NCI-H1092 treated with DMSO at 0.1 percent for 48 hours (cell line): ENCODE measurements at regions not wholly inside any gene's neighbourhood (a gene's known extent, or its start where the extent isn't known, plus 50 kb on each side); places are given as distances from the start of the nearest gene placed in this dataset.

Experiments
- DNase-seq: peaks from one replicate; lab custom pipeline; 2025; lab: John Stamatoyannopoulos, UW

DNA sequence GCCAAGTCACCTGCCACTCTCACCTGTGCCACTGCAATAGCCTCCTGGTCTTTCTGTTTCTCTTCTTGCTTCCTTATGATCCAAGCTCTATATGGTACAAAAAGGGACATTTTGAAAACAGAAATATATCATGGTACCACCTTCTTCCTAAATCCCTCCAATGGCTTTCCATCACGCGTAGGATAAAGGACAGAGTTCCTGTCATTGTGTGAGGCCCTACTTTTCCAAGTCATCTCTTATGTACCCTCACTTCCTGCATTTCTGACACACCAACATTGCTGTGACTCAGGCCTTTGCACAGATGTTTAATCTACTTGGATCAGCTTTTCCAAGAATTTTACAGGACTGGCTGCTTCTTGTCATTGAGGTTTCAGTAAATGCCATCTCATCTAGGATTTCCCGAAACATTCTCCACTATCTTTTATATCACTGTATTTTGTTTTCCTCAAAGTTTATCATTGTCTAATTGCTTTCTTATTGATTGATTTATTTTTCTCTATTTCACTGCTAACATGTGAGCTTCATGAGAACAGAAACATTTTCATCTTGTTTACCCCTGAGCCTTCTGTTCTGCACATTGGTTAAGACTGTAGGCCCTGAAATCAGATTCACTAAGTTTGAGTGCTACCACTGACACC is 426.1 kb upstream of the FANCL start:
- no peak for DNase-seq

GRCh38 chr2:58666323-58666970 is 425.3 kb upstream of the FANCL start:
- no peak for DNase-seq

DNA sequence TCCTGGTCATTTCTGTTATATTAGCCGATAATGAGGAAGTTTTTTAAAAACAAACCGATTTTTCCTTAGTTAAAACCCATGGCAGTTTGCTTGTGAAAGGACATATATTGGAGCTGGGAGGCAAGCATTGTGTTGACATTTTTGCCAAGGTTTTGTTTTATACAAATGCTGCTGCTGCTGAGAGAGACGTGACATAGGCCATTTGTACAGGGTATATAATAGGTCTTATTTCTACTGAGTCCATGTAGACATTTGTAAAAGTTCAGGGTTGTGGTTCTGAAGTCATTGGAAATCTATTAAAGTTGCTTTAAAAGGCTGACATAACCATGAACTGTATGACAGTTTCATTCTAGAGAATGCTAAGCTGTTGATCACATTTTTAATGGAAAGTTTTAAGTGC is 424.0 kb upstream of the FANCL start:
- no peak for DNase-seq

DNA sequence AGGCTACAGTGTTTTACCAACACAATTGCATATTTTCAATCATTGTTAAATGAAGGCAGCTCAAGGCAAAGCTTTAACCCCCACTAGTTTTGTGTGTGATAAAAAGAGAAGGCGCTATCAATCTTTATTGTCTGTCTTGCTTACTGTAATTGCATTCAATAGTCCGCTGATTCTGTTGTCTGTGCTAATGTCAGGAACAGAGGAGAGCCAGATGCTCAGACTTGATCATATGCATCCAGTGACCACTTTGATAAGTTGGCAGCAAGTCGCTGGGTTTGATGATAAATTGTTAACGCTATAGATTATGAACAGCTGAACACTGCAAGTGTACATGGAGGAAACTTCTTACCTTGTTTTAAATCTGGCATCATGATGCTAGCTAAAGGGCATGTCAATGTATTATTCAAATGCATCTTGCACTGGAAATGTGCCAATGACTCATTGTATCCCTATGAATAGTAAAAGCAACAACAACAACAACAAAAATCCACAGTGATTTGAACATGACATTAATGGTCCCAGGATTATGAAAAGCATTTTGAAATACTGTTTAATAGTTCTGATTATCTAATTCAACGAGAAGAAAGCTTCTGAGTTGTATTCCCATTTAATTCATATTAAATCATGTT is 423.5 kb upstream of the FANCL start:
- DNase-seq: no peak

DNA sequence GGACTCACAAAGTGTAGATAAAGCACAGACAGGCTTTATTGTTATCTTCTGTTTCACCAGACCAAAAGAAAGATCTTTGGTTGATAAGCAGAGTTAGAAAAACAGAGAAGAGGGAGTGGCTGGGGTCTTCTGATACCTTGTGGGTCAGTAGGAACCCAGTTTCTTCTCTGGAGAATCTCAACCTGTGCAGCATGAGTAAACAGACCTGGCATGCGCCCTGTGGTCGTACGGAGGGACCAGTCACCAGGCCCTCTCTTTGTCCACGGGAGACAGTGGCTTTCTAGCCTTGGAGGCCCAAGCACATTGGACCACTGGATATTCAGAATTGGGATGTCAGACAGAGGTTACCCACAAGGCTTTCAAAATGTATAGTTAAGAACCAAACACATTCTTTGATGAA is 418.9 kb upstream of the FANCL start:
- no peak for DNase-seq

GRCh38 chr2:58655152-58655551 is 414.0 kb upstream of the FANCL start:
- DNase-seq: no peak

GRCh38 chr2:58651930-58652329 is 410.8 kb upstream of the FANCL start:
- no peak for DNase-seq

- no peak for DNase-seq
Measured at GRCh38 chr2:58650781-58651180, 409.7 kb upstream of the FANCL start.

DNA sequence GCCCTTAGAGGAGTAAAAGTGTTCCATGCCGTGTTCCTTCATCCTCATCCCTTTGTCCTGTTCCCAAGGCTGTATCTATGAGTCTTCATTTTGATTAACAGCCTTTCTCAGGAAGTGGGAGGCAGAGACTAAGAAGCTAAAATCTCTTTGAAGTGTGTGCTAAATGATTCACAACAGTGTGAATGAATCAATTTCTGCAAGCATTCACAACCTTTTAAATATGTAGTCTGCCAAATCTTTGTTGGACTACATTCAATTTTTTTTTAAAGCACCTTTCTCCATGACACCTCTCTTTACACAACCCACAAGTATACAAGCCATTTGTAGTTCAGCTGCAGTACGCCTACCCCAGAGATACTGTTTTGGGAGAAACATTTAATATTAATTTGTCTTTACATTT is 408.6 kb upstream of the FANCL start:
- no peak for DNase-seq

DNA sequence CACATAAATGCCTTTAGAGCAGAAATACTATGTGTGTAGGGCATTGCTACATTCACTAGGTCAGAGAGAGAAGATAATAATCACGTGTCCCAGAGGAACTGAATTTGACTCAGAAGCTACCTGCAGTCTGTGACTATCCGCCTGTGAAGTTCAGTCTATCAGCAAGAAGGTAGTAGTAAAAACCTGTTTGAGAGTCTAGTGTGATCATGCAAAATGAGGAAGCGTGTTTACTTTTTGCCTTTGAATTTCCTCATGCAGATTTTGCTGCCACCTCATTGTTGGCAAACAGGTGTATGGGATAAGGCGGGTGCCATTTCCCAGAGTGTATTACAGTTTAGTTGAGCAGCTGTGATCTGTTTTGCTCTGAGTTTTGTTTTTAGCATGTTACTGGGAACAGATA is 403.9 kb upstream of the FANCL start:
- DNase-seq: no peak

DNA sequence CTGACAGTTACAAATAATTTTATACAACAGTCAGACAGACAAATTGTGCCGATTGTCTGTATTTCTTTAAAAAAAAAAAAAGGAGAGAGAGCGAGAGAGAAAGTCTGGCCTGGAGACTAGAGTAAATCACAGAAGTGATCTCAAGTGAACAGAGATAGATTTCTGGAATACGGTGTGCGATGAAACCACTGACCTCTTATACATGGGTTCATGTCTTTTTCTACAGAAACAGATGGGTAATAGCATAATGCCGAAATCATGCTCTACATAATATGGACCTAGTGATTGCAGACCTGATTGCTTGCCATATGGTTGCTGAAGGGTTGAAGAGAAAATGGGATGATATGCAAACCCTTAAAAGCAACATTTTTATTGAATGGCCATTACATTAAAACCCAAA is 403.3 kb upstream of the FANCL start:
- no peak for DNase-seq

DNA sequence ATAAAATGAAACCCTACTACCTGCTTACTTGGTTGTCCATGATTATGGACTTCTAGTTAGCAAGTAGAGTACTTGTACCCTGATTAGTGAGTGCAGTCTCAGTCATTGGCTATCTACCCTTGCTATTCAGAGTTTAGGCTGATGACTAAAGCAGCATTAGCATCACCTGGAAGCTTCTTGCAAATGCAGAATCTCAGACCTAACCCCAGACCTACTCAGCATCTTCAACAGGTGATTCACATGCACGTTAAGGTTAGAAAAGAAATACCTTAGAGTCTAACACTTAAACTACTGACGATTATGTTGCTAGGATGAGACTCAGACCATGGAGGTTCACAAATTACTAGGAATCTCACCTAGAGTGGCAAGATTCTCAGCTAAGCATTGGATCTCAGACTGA is 399.9 kb upstream of the FANCL start:
- no peak for DNase-seq

DNA sequence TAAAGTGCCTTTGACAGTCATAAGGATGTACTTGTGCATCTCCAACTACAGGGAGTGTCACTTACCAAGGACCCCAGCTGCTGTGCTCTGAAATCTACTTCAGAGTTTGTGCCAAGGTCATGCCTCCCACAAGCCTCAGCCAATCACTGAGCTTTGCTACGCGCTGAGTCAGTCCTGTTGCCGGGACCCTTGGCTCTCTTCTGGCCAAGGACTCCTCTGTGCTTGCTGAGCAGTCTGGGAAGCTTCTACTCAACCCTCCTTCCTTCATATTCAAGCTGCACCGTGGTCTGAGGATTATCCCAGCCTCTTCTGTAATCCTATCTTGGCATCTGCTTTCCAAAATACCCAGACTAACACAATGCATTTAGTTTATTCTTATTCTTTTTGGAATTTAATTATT is 398.9 kb upstream of the FANCL start:
- no peak for DNase-seq

GRCh38 chr2:58638256-58638805 is 397.2 kb upstream of the FANCL start:
- DNase-seq: no peak

DNA sequence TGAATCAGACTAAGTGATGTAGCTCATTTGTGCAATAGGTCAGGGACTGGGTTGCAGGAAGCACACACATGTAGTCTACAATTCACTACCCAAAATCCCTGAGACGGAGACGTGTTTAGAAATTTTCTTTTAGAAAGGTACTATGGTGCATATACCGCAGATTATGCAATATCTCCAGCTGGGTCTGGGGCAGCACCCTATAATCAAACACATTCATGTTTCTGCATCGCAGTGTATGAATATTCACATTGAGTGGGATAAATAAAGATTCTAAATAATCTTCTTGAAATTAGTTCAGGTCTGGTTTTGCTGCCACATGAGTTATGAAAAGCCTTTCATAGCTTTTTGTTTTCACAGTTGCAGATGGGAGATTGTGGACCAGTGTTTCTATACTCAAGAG is 395.7 kb upstream of the FANCL start:
- no peak for DNase-seq

DNA sequence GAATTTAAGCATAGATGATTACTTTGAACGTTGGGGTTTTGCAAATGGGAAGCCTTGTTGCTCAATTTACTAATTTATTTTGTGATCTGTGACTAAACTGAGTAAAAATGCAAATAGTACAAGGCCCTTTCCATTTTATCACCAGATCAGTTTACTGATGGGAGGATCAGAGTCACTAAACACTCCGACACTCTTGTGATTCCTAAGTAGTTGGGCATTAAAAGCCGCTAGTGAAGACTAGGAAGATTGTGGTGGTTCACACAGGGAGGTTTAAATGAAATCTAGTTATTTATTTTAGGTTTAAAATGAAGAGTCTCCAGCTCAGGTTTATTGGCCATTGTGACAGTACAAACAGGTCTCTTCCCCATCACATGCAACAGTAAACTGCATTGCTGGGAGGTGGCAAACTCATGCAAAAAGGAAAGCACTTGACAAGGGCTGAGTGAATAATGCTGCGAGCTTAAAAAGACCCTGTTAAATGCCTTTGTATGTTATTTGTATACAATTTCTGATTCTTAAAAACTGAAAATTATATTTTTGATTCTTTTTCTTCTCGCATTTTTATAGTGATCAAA is 394.8 kb upstream of the FANCL start:
- DNase-seq: no peak

GRCh38 chr2:58634653-58635370 is 393.7 kb upstream of the FANCL start:
- no peak for DNase-seq

- DNase-seq: no peak
Measured at GRCh38 chr2:58633613-58634365, 392.7 kb upstream of the FANCL start.

DNA sequence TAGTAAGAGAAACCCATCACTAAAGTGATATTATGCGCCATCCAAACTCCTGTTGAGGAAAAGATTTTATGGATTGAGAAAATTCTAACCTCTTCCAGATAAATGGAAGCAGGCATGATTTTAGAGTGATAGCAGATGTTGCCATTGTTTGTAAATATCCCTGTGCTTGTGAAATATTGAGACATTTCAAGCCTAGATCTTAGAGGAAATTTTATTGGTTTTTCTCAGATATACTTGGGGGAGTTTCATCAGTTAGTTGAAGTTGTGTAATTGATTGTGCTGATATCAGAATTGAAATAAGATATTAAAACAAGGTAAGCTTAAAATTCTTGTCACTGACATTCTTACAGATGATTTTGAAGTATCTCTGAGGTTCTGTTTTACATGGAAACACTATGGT is 390.9 kb upstream of the FANCL start:
- DNase-seq: no peak

GRCh38 chr2:58629545-58630119 is 388.5 kb upstream of the FANCL start:
- no peak for DNase-seq

DNA sequence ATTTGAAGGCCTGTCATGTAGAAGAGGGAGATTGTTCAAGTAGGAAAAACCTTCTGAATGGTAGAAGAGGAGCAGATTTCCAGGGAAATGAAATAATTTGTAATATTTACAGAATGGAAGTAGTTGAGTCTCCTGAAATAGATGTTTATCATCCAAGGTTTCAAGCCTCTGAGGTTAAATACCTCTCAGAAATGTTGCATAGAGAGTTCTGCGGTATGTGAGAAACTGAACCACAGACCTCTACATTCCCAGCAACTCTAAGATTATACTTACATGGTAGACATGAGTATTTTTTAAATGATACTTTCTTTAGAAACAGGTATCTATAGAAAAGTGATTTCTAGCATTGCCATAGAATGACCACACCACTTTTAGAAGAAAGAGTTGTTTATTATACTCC is 379.8 kb upstream of the FANCL start:
- DNase-seq: no peak
